GM12892 (cell line): ENCODE measurements at regions not wholly inside any gene's neighbourhood (a gene's known extent, or its start where the extent isn't known, plus 50 kb on each side); places are given as distances from the start of the nearest gene placed in this dataset.

Experiments
- DNase-seq: peaks from one replicate; pipeline ENCODE4 v3.0.0; 2011; ENCODE audit not compliant: insufficient read length
- FAIRE-seq: peaks from 2 replicates; lab custom pipeline; 2011; peaks lifted over from hg19 to GRCh38; lab: Jason Lieb, UNC
- POLR2A ChIP-seq: IDR thresholded peaks from 2 replicates; pipeline ENCODE4 v1.6.1; 2011; ENCODE audit warnings: low read depth, low read length, control low read depth
- POLR2AphosphoS5 ChIP-seq: IDR thresholded peaks from 2 replicates; pipeline ENCODE4 v1.6.1; 2011; ENCODE audit warnings: low read depth, low read length, control low read depth
- TAF1 ChIP-seq: IDR thresholded peaks from 2 replicates; pipeline ENCODE4 v1.6.1; 2011; ENCODE audit warnings: low read depth, mild to moderate bottlenecking, control low read depth, low read length, borderline replicate concordance

DNA sequence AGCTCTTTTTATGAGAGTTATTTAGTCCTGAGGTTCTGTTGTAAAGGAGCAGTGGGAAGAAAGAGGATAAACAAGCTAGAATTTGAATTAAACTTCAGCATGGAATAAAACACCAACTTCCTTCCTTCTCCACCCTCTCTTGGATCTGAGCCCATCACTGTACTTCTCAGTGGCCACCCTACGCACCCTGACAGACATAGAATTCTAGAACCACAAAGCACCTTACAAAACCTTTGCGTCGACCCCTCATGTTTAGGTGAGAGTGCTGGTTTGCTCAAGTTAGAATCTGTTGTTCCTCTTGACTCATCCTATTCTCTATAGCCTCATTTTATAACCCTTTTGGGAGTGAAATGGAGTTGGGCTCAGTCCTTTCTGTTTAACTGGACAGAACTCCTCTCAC, 84.6 kb upstream of the RPL34 start:
- no peak for FAIRE-seq
- TF ChIP-seq POLR2A (no peak), TAF1 (no peak), POLR2AphosphoS5 (no peak)
- DNase-seq = no peak

DNA sequence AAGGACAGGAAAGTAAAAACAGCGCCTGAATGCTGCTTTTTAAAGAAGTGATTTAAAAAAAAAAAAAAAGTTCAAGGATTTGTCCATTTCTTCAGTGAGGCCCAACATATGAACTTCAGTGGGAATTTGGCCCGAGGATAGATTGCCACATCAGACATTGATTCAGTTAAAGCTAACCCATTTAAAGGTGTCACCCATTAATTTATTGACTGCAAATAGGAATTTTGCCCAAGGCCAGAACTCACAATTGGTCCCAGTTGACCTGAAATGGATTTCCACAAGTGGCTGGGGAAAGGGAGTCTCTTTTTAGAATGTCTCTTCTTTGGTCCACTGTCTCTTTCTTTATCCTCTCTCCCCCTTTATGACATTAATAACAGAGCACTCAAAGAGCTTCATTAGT, 86.5 kb upstream of the RPL34 start:
- no peak for FAIRE-seq
- DNase-seq = no peak
- TF ChIP-seq POLR2AphosphoS5 (no peak), POLR2A (no peak), TAF1 (no peak)

DNA sequence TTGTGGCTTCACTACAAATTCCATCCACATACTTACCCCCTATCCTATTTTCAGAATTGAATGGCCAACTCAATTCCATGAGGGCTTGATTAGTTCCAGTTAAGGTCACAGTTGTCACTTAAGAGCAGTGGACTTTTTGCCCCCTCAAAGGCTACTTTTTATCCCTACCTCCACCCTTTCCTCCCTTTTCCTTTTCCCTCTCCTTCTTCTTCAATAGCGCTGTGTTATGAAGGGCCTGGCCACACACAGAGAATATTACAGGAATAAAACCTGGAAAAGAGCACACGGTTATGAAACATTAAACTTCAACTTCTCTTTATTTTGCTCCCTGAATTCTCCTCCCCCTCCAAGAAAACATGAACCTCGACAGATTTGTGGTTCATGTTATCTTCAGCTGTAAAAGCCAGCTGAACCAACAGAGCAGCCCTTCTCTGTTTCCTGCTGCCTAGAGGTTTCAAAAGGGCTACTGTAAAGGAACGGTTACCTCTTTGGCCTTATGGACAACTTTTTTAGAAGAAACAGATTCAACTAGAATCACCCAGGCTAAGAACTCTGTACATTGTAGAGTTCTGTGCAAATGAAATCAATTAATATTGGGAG, 87.0 kb upstream of the RPL34 start:
- TF ChIP-seq POLR2AphosphoS5 (no peak), POLR2A (no peak), TAF1 (no peak)
- DNase-seq = no peak
- FAIRE-seq = no peak

DNA sequence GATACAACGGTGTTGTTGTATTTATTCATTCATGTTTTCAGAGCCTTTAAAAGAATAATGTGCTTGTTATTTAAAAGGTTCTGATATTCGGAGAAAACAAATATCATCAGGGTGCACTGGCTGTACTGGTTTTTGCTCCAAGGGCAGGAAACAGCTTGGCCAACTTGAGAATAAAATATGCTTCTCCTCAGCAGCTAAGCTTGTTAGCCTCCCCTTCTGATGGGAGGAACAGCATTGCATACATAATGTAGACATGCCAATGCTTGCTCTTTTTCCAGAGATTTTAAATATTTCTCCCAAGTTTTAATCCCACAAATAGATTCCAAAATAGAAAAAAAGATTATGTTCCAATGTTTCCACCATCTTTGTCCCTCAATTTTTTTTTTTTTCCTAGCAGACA, 87.6 kb upstream of the RPL34 start:
- no peak for TF ChIP-seq POLR2AphosphoS5
- no peak for TF ChIP-seq POLR2A
- no peak for TF ChIP-seq TAF1
- no peak for FAIRE-seq
- DNase-seq = no peak

DNA sequence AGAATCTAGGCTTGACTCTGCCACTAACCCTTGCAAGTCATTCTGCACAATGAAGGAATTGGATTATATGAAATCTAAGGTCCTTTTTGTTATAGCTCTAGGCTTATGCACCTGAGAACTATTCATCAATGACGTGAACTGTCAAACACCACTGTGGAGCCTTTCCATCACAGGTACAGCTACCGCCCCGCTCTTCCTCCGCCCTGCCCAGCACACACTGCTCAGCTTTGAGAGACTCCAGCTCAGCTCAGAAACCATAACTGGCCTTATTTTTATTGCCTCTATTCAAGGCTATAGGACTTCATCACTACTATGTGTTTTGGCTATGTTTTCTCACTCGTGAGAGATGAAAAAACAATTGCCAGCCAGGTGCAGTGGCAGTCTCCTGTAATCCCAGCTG, 88.2 kb upstream of the RPL34 start:
- FAIRE-seq (no peak), DNase-seq (no peak)
- TF ChIP-seq TAF1 (no peak), POLR2AphosphoS5 (no peak), POLR2A (no peak)

DNA sequence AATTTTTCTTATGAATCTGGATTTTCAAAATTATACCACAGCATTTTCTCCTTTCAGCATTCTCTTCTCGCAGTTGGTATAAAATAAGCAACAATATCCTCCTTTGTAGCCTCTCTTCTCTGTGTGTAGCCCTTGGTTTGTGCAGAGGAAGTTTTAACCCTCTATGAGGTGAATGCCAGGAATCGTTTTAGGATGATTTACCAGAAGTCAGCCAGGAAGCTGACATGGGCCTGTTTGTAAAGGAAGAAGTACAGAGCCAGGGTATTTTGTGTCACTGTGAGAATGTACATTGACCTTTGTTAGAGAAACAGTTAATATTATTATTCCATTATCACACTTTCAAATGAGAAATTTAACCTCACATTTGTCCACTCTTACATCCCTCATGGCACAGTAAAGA, 88.9 kb upstream of the RPL34 start:
- no peak for DNase-seq
- FAIRE-seq = no peak
- TF ChIP-seq TAF1 (no peak), POLR2AphosphoS5 (no peak), POLR2A (no peak)

DNA sequence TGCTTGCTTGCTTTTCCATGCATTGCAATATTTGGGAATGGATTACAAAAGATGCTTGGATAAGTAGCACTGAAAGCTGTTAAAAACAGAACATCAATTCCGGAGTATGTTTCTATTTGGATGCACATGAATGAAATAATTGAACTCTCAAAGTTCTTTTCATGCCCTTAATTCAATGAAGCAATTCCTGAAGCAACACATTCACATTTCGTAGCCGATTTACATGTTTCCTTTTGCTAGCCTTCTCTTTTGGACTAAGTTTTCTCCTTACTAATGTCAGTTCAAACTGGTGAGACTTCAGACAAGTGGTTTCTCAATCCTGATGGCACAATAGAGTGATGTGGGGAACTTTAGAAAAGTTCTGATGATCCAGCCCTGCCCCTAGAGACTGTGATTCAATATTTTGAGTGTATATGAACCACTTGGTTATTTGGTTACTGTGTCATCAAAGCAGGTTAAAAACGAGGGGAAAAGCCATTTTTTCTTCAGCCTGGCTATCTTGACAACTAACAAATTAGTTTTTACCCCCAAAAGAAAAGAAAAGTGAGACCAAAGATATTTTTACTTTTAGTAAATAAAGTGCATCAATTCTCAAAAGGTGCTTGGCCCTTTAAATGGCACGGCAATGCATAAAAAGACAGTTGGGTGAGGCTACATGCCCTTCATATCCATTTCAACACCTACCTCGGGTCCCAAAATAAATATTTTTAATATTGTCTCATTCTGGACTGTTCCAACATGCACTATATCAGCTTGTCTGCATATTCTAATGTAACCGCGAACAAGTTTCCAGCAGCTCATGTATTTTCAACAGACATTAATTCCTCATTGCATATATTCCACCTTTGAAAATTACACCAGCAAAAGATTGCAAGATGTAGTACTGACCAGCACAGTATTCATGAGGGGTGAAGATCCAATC, 90.1 kb upstream of the RPL34 start:
- no peak for TF ChIP-seq POLR2A
- no peak for TF ChIP-seq POLR2AphosphoS5
- no peak for TF ChIP-seq TAF1
- FAIRE-seq (peak; percentile 9), DNase-seq (no peak)

DNA sequence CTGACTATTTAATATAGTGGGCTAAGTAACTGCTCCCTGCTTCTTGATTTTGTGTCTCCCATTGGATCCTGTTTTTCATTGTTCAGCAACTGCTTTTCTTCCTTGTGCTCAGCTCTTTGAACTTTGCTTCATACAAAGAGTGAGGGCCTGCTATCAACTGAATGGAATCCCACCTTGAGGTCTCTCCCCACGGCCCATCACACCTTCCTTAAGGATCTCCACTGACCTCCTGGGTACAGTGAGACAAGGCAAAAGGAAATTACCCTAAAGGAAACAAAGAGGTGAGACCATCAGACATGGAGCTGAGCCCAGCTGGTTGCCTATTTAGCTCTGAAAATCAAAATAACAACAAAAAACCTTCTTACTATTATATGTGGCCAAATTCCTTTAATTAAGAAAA, 91.3 kb upstream of the RPL34 start:
- no peak for DNase-seq
- TF ChIP-seq TAF1 (no peak), POLR2AphosphoS5 (no peak)
- no peak for FAIRE-seq

DNA sequence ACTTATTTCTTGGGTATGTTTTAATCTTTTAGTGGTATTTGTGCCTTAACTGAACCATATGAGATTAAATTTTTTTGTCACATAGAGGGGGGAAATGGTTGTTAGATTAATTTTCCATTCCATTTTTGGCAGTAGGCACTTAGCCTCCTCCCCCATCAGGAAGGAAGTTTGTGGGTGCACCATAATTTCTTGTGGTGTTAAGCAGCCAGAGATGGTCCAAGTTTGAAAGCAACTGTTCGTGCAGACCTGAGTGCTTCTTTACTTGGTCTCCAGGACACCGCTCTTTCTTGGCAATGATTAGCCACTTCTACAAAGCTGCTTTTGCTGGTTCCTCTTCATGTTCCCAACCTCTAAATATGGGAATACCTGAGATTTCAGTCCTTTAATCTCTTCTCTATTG, 92.7 kb upstream of the RPL34 start:
- TF ChIP-seq TAF1 (no peak), POLR2A (no peak), POLR2AphosphoS5 (no peak)
- DNase-seq = no peak
- no peak for FAIRE-seq

DNA sequence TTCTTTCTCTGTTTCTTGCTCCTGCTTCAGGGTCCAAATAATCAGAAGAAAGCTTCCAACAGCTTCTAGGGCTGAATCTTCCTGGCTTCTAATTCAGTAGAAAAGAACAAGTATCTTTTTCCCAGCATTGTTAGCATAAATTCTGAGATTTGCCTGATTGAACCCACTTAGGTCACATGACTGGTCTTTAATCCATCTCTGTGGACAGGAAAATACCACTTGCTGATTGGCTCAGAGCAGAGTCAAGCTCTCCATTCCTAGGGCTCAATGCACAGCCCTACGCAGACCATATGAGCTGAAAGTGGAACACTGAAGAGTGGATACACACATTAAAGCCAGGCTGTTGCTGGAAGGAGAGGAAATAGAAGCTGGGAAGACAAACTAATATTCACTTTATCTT, 99.6 kb upstream of the RPL34 start:
- no peak for TF ChIP-seq TAF1
- TF ChIP-seq POLR2AphosphoS5 = no peak
- TF ChIP-seq POLR2A = no peak
- FAIRE-seq (no peak), DNase-seq (no peak)

DNA sequence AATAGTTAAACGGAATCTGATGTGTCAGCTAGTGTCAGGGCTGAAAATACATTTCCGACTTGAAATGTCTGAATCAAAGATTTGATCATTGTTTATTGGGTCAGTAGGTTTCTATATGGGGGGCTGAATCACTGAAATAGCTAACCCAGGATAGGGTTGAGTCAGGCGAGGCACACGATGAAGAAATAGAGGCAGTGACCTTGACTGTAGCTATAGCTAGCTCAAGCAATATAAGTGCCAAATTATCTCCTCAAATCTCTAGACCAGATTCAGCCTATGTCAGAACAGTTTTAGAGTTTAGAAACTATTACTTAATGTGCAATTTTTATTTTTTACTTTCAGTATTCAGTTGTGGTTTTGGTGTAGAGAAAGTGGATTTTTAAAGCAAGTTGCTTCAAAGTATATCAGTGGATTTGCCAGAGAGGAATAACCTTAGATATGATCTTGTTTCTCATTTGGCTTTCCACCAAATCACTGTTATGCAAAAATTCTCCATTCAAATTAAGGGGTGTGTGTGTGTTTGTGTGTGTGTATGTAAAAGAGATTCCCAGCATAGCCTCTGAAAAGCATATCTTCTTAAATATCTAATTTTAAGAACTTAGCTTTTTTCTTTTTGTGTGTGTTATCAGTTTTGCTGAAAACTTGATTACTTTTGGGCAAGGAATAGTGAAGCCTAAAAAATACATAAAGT, 100.3 kb upstream of the RPL34 start:
- TF ChIP-seq TAF1 (no peak), POLR2A (no peak), POLR2AphosphoS5 (no peak)
- DNase-seq = no peak
- FAIRE-seq = no peak
